B cell (primary cell): ENCODE measurements at regions not wholly inside any gene's neighbourhood (a gene's known extent, or its start where the extent isn't known, plus 50 kb on each side); places are given as distances from the start of the nearest gene placed in this dataset.

ENCODE experiments used
- ATAC-seq: fragments of 200-7000 bp; cut with Tn5 transposase; one replicate; pipeline ENCODE4 v1.10.0; 2021; ENCODE audit warnings: low read depth, mild to moderate bottlenecking, moderate number of reproducible peaks, moderate library complexity
- CTCF ChIA-PET: fragments of 350-600 bp; sonication (Branson Sonifier 250); formaldehyde crosslinking; loops from one replicate; lab custom pipeline; 2021; ENCODE audit warnings: antibody characterized with exemption, inconsistent platforms; lab: Charles Lee
- POLR2A ChIA-PET: fragments of 350-600 bp; sonication (Branson Sonifier 250); formaldehyde crosslinking; loops from one replicate; lab custom pipeline; 2021; ENCODE audit warnings: antibody characterized with exemption; lab: Charles Lee
- DNase-seq: peaks from one replicate; pipeline ENCODE4 v3.0.0; 2013
- H2AFZ ChIP-seq: 2 replicates; pipeline ENCODE4 v1.6.1; 2012; ENCODE audit warnings: mild to moderate bottlenecking, low read depth, low read length; ENCODE audit not compliant: insufficient read depth, poor library complexity, severe bottlenecking
- H3K27ac ChIP-seq, 2 donors: 1 replicate in 1 of 2; 2 replicates in 1 of 2; pipeline ENCODE4 v1.5.1; 2012 to 2013; ENCODE audit warnings: low read length in 2 of 2, mild to moderate bottlenecking in 2 of 2, moderate library complexity in 1 of 2
- H3K27me3 ChIP-seq, 4 experiments: fragments of 200-600 bp in 1 of 4; sonication (generic) in 1 of 4; replicated peaks in 1 of 4; 1 replicate in 2 of 4; 2 replicates in 2 of 4; pipeline versions ENCODE4 v1.6.1 to v1.7.0; 2013 to 2016; ENCODE audit warnings: low read length in 3 of 4, mild to moderate bottlenecking in 2 of 4, mixed read lengths in 1 of 4, moderate library complexity in 1 of 4; ENCODE audit not compliant: insufficient read depth in 4 of 4, control insufficient read depth in 3 of 4; ENCODE audit errors: control extremely low read depth in 1 of 4
- H3K36me3 ChIP-seq, 2 experiments: replicated peaks in 1 of 2; 1 replicate in 1 of 2; 2 replicates in 1 of 2; pipeline versions ENCODE4 v1.6.1 to v1.7.1; 2013; ENCODE audit warnings: low read length in 1 of 2; ENCODE audit not compliant: insufficient read depth in 2 of 2, control insufficient read depth in 1 of 2; ENCODE audit errors: control extremely low read depth in 1 of 2, extremely low read depth in 1 of 2
- H3K4me1 ChIP-seq, 2 donors: fragments of 200-600 bp in 1 of 2; sonication (generic) in 1 of 2; 1 replicate in 1 of 2; 2 replicates in 1 of 2; pipeline versions ENCODE4 v1.5.1 to v1.6.1; 2013 to 2017; ENCODE audit warnings: low read length in 2 of 2; ENCODE audit not compliant: control insufficient read depth in 2 of 2, insufficient read depth in 2 of 2
- H3K4me2 ChIP-seq: replicated peaks from 2 replicates; pipeline ENCODE3; 2012; ENCODE audit warnings: mild to moderate bottlenecking, low read depth, low read length; ENCODE audit not compliant: poor library complexity, severe bottlenecking
- H3K4me3 ChIP-seq, 5 experiments: fragments of 200-600 bp in 1 of 5; sonication (generic) in 1 of 5; 1 replicate in 3 of 5; 2 replicates in 2 of 5; pipeline versions ENCODE4 v1.5.1 to v1.7.0; 2011 to 2016; ENCODE audit warnings: low read length in 4 of 5, mild to moderate bottlenecking in 4 of 5, low read depth in 2 of 5, control low read depth in 1 of 5, moderate library complexity in 1 of 5; ENCODE audit not compliant: insufficient read depth in 1 of 5; ENCODE audit errors: control extremely low read depth in 1 of 5, extremely low read depth in 1 of 5
- H3K79me2 ChIP-seq: fragments of 200-600 bp; sonication (generic); one replicate; pipeline ENCODE4 v1.6.0; 2016; ENCODE audit warnings: low read length; ENCODE audit not compliant: control insufficient read depth, insufficient read depth
- H3K9ac ChIP-seq: fragments of 200-600 bp; sonication (generic); 2 replicates; pipeline ENCODE4 v1.6.1; 2017; ENCODE audit warnings: mild to moderate bottlenecking, low read length, moderate library complexity
- H3K9me3 ChIP-seq, 3 donors: one replicate each; pipeline versions ENCODE4 v1.6.1 to v1.7.1; 2013; ENCODE audit warnings: low read length in 2 of 3; ENCODE audit not compliant: control insufficient read depth in 2 of 3, insufficient read depth in 1 of 3; ENCODE audit errors: control extremely low read depth in 1 of 3
- H4K20me1 ChIP-seq: 2 replicates; pipeline ENCODE4 v1.6.0; 2012; ENCODE audit warnings: mild to moderate bottlenecking, low read length; ENCODE audit not compliant: insufficient read depth, control insufficient read depth, poor library complexity, severe bottlenecking
- H3K27ac Mint-ChIP-seq: one replicate; pipeline ENCODE4 v1.8.0; 2021; ENCODE audit warnings: mixed read lengths
- H3K27me3 Mint-ChIP-seq: one replicate; pipeline ENCODE4 v1.8.0; 2021; ENCODE audit warnings: mixed read lengths
- H3K4me1 Mint-ChIP-seq: one replicate; pipeline ENCODE4 v1.8.0; 2021; ENCODE audit warnings: mixed read lengths
- H3K4me3 Mint-ChIP-seq: one replicate; pipeline ENCODE4 v1.8.0; 2021; ENCODE audit warnings: mixed read lengths
- H3K9me3 Mint-ChIP-seq: one replicate; pipeline ENCODE4 v1.8.0; 2022; ENCODE audit warnings: mixed read lengths; ENCODE audit not compliant: insufficient read depth
- EZH2 ChIP-seq: IDR thresholded peaks from 2 replicates; pipeline ENCODE4 v1.6.1; 2012; ENCODE audit warnings: borderline replicate concordance, low read depth, mild to moderate bottlenecking, moderate library complexity, low read length; ENCODE audit not compliant: insufficient read depth, poor library complexity, severe bottlenecking
- WGBS: methylation state at CpG from one replicate; pipeline ENCODE4 v1.1.5; 2013; ENCODE audit warnings: missing lambda C conversion rate; ENCODE audit not compliant: insufficient coverage; 5-methylcytosine and 5-hydroxymethylcytosine counted together
- intact Hi-C: fragments of 100-400 bp; cut with micrococcal nuclease; formaldehyde crosslinking; loops from one replicate; pipeline ENCODE4 v1.10.0; 2022
- TF ChIP-seq, protein P1 (sequence below): fragments of 200-600 bp; IDR thresholded peaks from one replicate; pipeline ENCODE4 v1.8.0; 2022; ENCODE audit warnings: antibody characterized with exemption, mild to moderate bottlenecking

- no peaks in the 10 kb centered on the region for H3K79me2 ChIP-seq
- no CpG with 5 or more reads among the region's 1 CpG for WGBS
- POLR2A ChIA-PET: no interaction called here
- intact Hi-C loops: no loop called here
- DNase-seq: no peak
- H2AFZ ChIP-seq: no peak overlapping the region
- no peak overlapping the region for H3K4me2 ChIP-seq
- H4K20me1 ChIP-seq: no peaks in the 10 kb centered on the region
- no peaks in the 10 kb centered on the region for H3K27me3 ChIP-seq
- CTCF ChIA-PET: no interaction called here
- no peaks in the 10 kb centered on the region for H3K9me3 Mint-ChIP-seq
- H3K27ac ChIP-seq: no peak overlapping the region
- H3K9ac ChIP-seq: no peak overlapping the region
- H3K27me3 Mint-ChIP-seq: no peaks in the 10 kb centered on the region
- peaks cover 0 to 4% (median 0%) of the 10 kb centered on the region in 3 donors for H3K9me3 ChIP-seq
- no peaks in the 10 kb centered on the region for H3K4me1 ChIP-seq
- ATAC-seq: no peak
- TF ChIP-seq EZH2: no peak
- TF ChIP-seq, protein P1, sequence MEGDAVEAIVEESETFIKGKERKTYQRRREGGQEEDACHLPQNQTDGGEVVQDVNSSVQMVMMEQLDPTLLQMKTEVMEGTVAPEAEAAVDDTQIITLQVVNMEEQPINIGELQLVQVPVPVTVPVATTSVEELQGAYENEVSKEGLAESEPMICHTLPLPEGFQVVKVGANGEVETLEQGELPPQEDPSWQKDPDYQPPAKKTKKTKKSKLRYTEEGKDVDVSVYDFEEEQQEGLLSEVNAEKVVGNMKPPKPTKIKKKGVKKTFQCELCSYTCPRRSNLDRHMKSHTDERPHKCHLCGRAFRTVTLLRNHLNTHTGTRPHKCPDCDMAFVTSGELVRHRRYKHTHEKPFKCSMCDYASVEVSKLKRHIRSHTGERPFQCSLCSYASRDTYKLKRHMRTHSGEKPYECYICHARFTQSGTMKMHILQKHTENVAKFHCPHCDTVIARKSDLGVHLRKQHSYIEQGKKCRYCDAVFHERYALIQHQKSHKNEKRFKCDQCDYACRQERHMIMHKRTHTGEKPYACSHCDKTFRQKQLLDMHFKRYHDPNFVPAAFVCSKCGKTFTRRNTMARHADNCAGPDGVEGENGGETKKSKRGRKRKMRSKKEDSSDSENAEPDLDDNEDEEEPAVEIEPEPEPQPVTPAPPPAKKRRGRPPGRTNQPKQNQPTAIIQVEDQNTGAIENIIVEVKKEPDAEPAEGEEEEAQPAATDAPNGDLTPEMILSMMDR: no peak
- H3K4me3 ChIP-seq: no peak overlapping the region
- H3K4me3 Mint-ChIP-seq: no peak overlapping the region
- H3K4me1 Mint-ChIP-seq: no peaks in the 10 kb centered on the region
- H3K36me3 ChIP-seq: no peaks in the 10 kb centered on the region
- H3K27ac Mint-ChIP-seq: no peak overlapping the region
Observed at GRCh38 chr4:117874216-117874615, 160.1 kb upstream of the NDST3 start.

DNA sequence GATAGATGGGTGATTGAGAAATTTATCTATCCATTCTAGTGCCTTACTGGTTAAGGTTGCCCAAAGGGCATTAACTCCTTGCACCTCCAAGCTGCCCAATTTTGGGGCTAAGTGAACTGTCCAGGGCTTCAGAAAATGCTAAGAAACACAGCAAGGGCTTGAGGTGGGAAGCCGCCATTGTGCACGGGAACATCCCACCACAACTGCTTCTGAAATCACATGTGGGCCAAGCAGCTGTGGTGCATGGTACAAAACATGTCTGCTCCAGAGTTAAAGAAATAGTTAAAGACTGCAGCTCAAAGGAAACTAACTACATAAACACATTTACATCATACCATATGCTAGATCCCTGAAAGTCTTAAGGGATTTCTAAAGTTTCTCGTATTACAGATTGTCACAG, 144.3 kb upstream of the NDST3 start:
- Histone ChIP-seq H3K36me3 (no peaks in the 10 kb centered on the region), H3K27ac (no peak overlapping the region), H3K4me1 (no peaks in the 10 kb centered on the region), H4K20me1 (no peaks in the 10 kb centered on the region), H3K9ac (no peak overlapping the region), H3K9me3 (no peaks in the 10 kb centered on the region), H3K79me2 (no peaks in the 10 kb centered on the region), H3K27me3 (no peaks in the 10 kb centered on the region), H3K4me2 (no peak overlapping the region), H3K4me3 (no peak overlapping the region), H2AFZ (no peak overlapping the region)
- Mint-ChIP-seq H3K27me3 (no peaks in the 10 kb centered on the region), H3K9me3 (no peaks in the 10 kb centered on the region), H3K4me1 (no peaks in the 10 kb centered on the region), H3K27ac (no peak overlapping the region), H3K4me3 (no peak overlapping the region)
- POLR2A ChIA-PET: no interaction called here
- WGBS: 94% methylated on average over 2 of the region's 3 CpGs
- intact Hi-C loops: no loop called here
- ATAC-seq (no peak), DNase-seq (no peak)
- CTCF ChIA-PET: no interaction called here
- TF ChIP-seq, protein P1: no peak
- no peak for TF ChIP-seq EZH2
